HL-60 (cell line): ENCODE measurements at regions not wholly inside any gene's neighbourhood (a gene's known extent, or its start where the extent isn't known, plus 50 kb on each side); places are given as distances from the start of the nearest gene placed in this dataset.

Experiments
- CTCF ChIP-seq: IDR thresholded peaks from one replicate; pipeline ENCODE4 v1.5.1; 2011; ENCODE audit warnings: low read length, control low read depth, inconsistent platforms; ENCODE audit not compliant: insufficient read depth
- GABPA ChIP-seq: IDR thresholded peaks from 2 replicates; pipeline ENCODE4 v1.6.1; 2012; ENCODE audit warnings: low read depth
- POLR2AphosphoS5 ChIP-seq: IDR thresholded peaks from 2 replicates; pipeline ENCODE4 v1.6.1; 2012; ENCODE audit warnings: low read depth
- SPI1 ChIP-seq: IDR thresholded peaks from 2 replicates; pipeline ENCODE4 v1.6.1; 2012; ENCODE audit warnings: low read depth, mild to moderate bottlenecking, borderline replicate concordance
- TF ChIP-seq, protein P1 (sequence below): IDR thresholded peaks from 2 replicates; pipeline ENCODE4 v1.6.1; 2012; ENCODE audit warnings: low read depth; ENCODE audit not compliant: insufficient replicate concordance

DNA sequence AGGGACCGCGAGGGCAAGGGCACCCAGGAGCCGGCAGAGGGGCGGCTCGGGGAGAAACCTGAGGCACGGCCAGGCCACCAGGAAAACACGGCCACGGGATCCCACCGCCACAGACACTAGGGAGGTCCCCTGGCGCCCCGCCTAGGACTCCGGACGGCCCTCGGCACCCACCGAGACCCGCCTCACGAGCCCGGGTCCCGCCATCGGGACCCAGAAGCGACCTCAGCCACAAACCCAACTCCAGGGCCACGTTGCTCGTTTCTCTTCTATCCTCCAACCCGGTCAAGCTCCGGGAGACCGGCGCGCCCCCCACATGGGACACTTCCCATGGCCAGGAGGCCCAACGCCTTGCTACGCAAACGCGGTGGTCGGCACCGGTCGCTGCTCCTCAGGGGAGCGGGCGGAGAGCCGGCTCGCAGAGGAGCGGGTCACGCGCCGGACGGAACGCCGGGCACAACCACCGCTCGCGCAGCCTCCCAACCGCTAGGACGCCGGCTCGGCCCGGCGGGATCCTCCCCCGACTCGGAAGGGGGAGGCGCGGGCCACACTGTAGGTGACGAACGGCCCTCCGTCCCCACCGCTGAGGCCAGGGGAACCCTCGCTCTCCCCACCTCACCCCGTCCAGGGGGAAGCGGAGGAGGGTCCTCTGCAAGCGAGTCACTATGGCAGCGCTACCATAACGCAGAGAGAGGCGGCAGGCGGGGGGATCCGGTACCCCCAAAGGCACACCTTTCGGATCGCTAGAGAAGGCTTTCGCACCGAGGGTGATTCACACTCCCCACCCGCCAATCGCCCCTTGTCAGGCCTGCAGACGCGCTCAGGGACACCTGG lies 1514.1 kb upstream of the DEFB115 start:
- TF ChIP-seq CTCF, result no peak
- TF ChIP-seq, protein P1, sequence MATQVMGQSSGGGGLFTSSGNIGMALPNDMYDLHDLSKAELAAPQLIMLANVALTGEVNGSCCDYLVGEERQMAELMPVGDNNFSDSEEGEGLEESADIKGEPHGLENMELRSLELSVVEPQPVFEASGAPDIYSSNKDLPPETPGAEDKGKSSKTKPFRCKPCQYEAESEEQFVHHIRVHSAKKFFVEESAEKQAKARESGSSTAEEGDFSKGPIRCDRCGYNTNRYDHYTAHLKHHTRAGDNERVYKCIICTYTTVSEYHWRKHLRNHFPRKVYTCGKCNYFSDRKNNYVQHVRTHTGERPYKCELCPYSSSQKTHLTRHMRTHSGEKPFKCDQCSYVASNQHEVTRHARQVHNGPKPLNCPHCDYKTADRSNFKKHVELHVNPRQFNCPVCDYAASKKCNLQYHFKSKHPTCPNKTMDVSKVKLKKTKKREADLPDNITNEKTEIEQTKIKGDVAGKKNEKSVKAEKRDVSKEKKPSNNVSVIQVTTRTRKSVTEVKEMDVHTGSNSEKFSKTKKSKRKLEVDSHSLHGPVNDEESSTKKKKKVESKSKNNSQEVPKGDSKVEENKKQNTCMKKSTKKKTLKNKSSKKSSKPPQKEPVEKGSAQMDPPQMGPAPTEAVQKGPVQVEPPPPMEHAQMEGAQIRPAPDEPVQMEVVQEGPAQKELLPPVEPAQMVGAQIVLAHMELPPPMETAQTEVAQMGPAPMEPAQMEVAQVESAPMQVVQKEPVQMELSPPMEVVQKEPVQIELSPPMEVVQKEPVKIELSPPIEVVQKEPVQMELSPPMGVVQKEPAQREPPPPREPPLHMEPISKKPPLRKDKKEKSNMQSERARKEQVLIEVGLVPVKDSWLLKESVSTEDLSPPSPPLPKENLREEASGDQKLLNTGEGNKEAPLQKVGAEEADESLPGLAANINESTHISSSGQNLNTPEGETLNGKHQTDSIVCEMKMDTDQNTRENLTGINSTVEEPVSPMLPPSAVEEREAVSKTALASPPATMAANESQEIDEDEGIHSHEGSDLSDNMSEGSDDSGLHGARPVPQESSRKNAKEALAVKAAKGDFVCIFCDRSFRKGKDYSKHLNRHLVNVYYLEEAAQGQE, result no peak
- TF ChIP-seq POLR2AphosphoS5, result no peak
- no peak for TF ChIP-seq GABPA
- TF ChIP-seq SPI1, result no peak
